GM18870 (cell line): ENCODE measurements at regions not wholly inside any gene's neighbourhood (a gene's known extent, or its start where the extent isn't known, plus 50 kb on each side); places are given as distances from the start of the nearest gene placed in this dataset.

Experiments
- ATAC-seq: cut with Tn5 transposase; IDR thresholded peaks from one replicate; pipeline ENCODE4 v1.9.1; 2021; ENCODE audit warnings: moderate library complexity; ENCODE audit not compliant: unreplicated experiment

GRCh38 chr2:49265471-49265870 lies 111.2 kb upstream of the FSHR start:
- no peak for ATAC-seq

- no peak for ATAC-seq
These were observed 108.7 kb upstream of the FSHR start for GRCh38 chr2:49262801-49263560.

DNA sequence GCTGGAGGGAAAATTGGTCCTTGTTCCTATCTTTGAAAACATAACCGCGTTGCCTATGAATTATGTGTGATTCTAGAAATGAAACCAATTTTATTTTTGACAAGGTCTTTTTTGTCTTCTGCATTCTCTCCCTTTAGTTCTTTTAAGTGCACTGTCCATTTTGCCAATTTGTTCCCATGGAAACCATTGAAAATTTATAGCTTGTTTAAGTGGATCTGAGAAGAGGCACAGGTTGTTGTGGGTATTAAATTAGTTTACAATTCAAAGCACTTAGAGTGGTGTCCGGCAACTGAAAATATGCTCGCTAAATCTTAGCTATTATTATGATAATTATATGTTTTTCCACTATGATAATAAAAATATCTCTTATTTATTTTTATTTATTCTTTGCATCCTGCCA lies 107.5 kb upstream of the FSHR start:
- no peak for ATAC-seq

DNA sequence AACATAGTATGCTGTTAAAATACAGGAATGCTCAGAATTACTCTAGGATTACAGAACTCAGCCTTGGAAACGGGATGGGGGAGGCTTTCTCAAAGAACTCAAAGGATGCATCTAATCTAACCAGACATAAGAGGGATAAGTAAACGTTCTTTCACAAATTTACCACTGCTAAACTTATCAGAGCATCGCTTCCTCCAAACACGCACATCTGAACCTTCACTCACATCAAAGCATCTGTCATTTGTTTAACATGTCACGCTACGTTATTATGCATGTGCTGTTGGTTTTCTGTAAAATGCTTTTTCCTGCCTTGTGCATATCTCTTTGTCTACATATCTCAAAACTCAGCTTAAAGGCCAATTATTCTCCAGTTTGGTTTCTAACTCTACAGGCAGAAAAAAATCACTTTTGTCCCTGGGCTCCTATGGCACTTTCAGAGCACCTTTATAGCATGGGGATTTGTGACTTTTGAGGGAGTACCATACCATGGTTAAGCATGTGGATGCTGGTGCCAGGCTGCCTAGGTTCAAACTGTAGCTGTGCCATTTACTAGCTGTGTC lies 106.7 kb upstream of the FSHR start:
- no peak for ATAC-seq

GRCh38 chr2:49259926-49260325 lies 105.6 kb upstream of the FSHR start:
- ATAC-seq: no peak

GRCh38 chr2:49255409-49255971 lies 101.2 kb upstream of the FSHR start:
- ATAC-seq: no peak

GRCh38 chr2:49254401-49254800 lies 100.1 kb upstream of the FSHR start:
- no peak for ATAC-seq

DNA sequence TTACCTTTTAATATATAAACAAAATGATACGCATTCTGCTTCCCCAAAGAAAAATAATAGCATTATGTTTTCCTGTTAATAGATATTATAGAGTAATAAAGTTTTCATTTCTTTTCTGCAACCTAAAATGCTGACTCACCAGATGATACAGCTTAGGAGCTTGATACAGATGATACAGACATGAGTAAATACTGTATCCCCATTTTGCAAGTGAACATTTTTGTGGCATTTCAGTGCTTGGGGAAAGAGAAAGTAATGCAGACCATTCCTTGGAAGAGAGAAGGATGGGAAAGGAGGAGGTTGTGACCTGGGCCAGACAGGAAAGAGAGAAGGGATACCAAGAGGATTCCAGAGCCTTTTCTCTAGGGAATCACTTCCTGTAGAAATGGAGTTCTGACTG lies 97.5 kb upstream of the FSHR start:
- ATAC-seq: no peak

- ATAC-seq: no peak
These were observed 96.9 kb upstream of the FSHR start for GRCh38 chr2:49251251-49251650.

DNA sequence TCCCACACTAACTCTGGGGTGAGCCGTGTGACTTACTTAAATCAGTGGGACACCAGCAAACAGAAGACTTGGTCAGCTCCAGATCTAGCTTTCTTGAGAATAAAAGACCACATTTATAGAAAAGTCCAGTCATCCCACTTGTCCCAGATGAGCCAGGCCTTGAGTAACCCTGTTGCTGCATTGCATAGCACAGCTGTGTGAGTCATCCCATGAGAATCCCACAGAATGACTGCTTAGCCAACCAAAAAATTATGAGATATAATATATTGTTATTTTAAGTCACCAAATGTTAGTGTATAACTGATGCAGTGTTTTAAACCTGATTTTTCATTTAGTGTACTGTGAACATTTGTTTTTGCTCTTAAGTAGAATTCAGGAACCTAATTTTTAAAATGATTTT lies 94.2 kb upstream of the FSHR start:
- ATAC-seq: no peak

DNA sequence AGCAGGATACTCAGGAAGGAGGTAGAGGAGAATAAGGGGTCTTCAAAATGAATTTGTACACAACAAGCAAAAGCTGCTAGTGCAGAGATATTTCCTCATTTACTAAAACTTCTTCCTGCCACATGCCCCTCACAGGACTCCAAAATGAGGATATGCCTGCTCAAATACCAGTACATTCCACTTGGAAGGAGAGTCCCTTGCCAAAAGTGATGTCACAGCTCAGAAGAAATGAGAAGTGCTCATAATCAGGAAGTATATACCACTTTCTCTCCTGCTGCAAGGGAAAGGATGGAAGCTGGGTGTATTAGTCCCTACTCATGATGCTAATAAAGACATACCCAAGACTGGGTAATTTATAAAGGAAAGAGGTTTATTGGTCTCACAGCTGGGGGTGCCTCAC lies 87.7 kb upstream of the FSHR start:
- ATAC-seq: no peak

GRCh38 chr2:49241501-49241900 lies 87.2 kb upstream of the FSHR start:
- ATAC-seq: no peak

- ATAC-seq: no peak
These were observed 86.3 kb upstream of the FSHR start for GRCh38 chr2:49240608-49241007.

DNA sequence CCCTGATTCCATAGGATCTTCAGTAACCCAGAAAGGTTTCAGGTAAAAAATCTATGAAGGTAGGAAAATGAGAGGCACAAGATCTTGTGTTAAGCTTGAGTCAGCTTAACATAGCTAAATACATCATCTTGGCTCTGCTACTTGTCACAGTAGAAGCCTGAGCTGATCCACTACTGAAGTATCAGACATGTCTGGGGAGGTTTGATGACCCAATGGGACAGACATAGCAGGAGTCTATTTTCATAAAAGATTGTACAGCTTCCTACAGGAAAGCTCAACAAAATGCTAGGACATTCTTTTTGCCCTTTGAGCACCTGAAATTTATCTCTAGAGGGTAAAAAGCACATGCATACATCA lies 84.3 kb upstream of the FSHR start:
- ATAC-seq: no peak

GRCh38 chr2:49237867-49238603 lies 83.7 kb upstream of the FSHR start:
- no peak for ATAC-seq

DNA sequence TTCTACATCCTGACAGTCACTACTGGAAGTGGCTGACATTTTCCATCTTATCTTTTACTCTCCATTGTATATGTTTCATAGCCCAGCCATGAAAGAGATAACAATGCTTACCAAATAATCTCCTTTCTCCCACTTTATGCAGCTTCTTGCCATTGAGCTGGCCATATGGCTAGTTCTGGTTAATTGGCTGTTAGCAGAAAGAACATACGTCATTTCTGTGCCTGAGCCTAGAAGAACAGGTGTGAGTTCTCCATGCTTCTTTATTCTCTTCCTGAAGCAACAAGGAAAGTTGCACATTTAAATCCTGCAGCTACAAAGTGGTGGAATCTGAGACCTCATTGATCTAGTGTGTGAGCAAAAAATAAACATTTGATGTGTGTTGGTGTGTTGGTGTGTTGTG lies 82.0 kb upstream of the FSHR start:
- ATAC-seq: no peak

DNA sequence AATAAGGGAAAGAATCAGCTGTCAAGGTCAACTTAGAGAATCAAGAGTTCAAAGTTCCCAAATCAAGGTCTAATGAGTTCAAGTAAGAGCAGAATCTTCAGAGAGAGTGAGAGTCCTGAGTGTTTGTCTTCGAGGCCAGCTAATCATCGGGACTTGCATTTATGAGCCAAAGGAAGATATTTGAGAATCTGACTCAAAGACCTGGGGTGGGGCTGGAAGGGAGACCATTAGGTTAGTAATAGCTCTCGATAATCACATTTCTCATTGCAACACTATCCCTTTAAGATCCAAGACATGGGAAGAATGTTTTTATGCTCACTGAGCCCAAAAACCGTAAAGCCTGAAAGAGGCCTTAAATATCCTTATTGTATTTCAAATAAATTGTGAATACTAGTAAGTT lies 72.0 kb upstream of the FSHR start:
- no peak for ATAC-seq

GRCh38 chr2:49225126-49225525 lies 70.8 kb upstream of the FSHR start:
- ATAC-seq: no peak

DNA sequence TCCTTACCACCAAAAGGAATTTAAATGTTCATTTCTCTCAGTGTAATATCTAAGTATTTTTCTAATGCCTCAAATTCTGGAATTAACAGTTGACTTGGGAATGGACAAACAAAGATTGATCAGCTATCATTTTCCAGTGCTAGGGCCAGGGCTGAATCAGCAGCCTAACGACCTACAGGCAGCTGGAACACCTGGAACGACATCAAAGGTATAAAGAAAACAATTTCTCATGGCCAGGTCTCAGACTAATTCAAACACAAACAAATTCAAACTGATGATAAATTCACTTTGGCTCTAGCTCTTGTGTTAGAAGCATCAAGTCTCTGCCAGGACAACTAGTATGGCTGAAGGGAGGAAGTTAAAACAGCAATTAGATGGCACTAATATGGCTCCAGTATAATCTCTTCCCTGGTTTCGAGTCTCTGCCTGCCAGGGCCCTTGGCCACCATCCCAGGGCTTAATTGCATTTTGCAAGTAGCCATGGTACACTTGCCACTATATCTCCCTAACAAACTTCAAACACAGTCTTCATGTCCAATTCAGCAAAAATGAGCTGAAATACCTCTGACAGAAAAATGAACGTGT lies 70.2 kb upstream of the FSHR start:
- ATAC-seq: no peak

DNA sequence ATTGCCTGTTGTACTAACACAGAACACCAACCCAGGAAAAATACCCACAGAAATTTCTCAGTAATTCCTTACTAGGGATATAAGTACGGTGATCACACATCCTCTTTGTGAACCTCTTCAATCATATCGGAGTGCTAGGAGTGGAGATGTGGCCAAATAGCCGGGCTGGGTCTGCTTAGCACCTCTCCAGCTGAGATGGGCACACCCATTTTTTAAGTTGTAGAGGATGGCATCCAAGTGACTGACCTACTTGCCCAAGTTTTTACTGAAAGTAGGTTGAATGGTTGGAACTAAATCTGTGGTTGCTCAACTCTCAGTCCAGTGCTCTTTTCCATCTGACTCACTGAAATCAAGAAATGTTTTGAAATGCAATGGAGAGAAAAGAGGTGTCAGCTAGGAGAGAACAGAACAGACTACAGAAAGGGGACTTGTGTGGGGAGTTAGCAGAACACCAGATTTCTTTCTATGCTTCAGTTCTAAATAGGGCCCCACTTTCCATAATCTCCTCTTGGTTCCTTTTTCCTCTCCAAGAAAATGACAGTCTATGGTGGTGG lies 68.7 kb upstream of the FSHR start:
- no peak for ATAC-seq

- no peak for ATAC-seq
These were observed 65.4 kb upstream of the FSHR start for GRCh38 chr2:49219741-49220140.
